ENCODE measurements at regions not wholly inside any gene's neighbourhood (a gene's known extent, or its start where the extent isn't known, plus 50 kb on each side); places are given as distances from the start of the nearest gene placed in this dataset.

- DNase-seq (ENCODE audit: low spot score): no peak
Observed at GRCh38 chr2:216575465-216575864, 57.8 kb upstream of the IGFBP2 start.

- DNase-seq (ENCODE audit: low spot score): no peak
Observed at GRCh38 chr2:216576616-216577015, 56.6 kb upstream of the IGFBP2 start.

GRCh38 chr2:216578325-216578724 lies 54.9 kb upstream of the IGFBP2 start:
- DNase-seq (ENCODE audit: low spot score): no peak

GRCh38 chr2:216583147-216583546 lies 50.1 kb upstream of the IGFBP2 start:
- DNase-seq (ENCODE audit: low spot score): peak; percentile 73
